Activated CD4-positive, alpha-beta T cell treated with anti-CD3 and anti-CD28 coated beads for 48 hours (primary cell): ENCODE measurements at regions not wholly inside any gene's neighbourhood (a gene's known extent, or its start where the extent isn't known, plus 50 kb on each side); places are given as distances from the start of the nearest gene placed in this dataset.
"Not testable (repeated sequence)": the region's sequence is repeated elsewhere in the genome, so short reads cannot be mapped to it uniquely, and the experiment has no call there.

Experiments
- DNase-seq: peaks from one replicate; pipeline ENCODE4 v3.0.0-alpha.2; 2020

DNA sequence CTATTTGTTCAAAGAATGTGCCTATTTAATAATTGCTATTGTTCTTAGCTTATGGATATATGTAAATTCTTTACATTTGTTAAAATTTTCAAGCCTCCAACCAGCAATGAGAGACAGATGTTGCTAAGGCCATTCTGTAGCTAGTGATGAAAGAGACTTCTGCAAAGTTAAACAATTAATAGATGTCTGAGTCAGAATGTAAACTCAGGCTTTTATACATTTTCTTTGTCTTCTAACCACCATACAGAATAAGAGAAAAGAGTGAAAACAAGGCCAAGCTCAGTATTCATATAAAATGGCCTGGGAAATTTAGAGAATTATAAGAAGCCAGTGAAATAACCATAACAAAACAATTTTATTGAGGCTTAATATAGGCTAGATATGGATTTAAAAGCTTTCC is 1102.3 kb upstream of the SEL1L start:
- no peak for DNase-seq

DNA sequence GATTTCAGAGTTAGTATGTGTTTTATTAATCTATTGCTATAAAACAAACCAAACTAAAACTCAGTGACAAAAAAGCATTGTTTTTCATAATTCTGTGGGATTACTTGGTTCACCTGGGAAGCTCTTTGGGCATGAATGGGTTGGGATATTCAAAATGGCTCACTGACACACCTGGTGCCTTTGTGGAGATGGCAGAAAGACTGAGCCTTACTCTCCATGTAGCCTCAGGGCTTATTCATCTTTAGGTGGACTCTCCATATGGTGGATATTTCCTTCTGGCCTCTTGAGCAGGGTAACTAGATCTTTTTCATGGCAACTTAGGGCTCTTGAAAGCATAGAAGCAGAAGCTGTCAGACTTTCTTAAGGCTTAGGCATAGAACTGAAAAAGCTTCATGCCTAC is 1102.8 kb upstream of the SEL1L start:
- no peak for DNase-seq

DNA sequence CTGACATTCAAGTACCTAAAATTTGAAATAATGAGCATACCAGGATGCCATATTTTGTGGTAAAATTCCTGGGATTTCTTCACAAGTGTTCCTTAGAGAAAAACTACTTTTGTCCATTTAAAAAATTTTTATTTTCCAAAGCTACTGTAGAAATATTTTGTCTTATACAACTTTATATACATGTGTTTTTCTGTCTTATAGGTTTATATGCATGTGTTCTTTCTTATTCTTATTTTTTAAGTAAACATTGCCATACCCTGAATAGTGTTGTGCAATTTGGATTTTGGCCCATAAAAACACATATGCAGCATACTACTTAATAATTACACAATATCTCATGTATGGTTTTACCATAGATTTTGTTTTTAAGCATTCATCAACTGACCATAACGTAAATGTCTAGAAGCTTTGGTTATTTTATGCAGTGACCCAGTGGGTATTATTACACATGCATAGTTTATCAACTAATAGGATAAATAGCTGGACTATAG is 1107.4 kb upstream of the SEL1L start:
- no peak for DNase-seq

GRCh38 chr14:82642425-82642824 is 1108.8 kb upstream of the SEL1L start:
- DNase-seq = peak; percentile 2

GRCh38 chr14:82647088-82647810 is 1113.6 kb upstream of the SEL1L start:
- no peak for DNase-seq

GRCh38 chr14:82655770-82656169 is 1122.1 kb upstream of the SEL1L start:
- no peak for DNase-seq

- no peak for DNase-seq
Measured at GRCh38 chr14:82657186-82657675, 1123.6 kb upstream of the SEL1L start.

- DNase-seq = no peak
Measured at GRCh38 chr14:82661258-82661657, 1127.6 kb upstream of the SEL1L start.

DNA sequence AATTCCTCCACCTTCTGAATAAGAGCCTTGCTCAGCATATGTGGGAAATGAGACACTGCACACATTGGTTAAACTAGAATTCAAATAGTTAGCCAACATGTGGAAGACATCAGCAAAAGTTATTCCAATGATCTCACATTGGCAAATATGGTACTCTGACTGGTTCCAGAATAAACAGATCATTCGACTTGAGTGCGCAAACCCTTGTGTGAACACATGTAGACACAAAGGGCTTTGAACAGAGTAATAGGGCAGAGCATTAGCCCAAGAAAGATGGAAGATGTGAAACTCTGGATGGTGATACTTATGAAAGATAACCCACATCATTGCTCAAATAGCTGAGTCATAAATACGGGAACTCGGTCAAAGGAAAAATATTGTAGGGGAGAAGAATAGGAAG is 1133.4 kb upstream of the SEL1L start:
- no peak for DNase-seq

DNA sequence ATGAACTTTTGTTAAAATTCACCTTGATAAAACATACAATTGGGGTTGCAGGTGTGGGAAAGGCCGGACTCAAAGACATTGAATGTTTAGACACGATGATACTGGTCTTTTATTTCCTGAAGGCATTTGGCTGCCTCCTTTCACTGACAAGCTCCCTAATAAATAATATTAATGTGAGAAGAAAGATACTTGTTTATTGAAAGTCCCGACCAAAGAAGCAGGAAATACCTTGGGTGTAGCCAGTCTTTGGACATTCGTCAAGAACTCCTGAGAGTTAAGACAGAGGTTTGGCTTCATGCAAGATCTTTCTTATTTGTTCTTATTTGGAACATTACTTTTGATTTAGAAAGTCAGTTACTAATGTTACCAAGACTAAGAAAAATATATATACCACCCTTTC is 1133.8 kb upstream of the SEL1L start:
- no peak for DNase-seq

- DNase-seq = no peak
Measured at GRCh38 chr14:82676403-82676802, 1142.8 kb upstream of the SEL1L start.

DNA sequence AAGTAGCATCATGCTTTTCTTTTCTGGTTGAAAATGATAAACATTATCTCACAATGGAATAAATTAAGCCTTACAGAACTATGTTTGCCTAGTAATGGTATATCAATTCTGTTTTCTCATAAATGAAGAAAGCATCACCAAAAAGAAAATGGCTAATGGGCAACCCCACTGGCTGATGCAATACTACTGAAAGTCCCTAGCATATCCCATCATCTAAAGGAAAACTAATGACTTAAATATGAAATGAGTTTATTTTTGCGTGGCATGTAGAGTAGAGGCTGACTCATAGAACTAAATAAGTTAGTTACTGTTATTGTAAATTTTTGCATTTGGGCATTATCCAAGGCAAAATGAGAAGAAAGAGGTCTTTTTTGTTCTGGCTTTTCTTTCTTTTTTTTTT is 1156.3 kb upstream of the SEL1L start:
- DNase-seq = no peak

- DNase-seq = not testable (repeated sequence)
Measured at GRCh38 chr14:82691191-82691590, 1157.5 kb upstream of the SEL1L start.

- DNase-seq = no peak
Measured at GRCh38 chr14:82694820-82695219, 1161.2 kb upstream of the SEL1L start.

DNA sequence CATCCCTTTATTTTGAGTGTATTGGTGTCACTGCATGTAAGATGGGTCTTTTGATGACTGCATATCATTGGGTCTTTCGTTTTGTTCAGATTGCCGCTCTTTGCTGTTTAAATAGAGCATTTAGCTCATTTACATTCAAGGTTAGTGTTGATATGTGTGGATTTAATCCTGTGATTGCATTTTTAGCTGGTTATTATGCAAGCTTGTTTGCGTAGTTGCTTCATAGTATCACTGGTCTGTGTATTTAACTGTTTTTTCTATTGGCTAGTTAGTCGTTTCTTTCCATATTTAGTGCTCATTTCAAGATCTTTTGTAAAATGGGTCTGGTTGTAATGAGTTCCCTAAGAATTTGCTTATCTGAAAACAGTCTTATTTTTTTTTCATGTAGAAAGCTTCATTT is 1170.6 kb upstream of the SEL1L start:
- no peak for DNase-seq

- DNase-seq = peak; percentile 65
Measured at GRCh38 chr14:82710267-82710841, 1176.7 kb upstream of the SEL1L start.

- DNase-seq = no peak
Measured at GRCh38 chr14:82719617-82720016, 1186.0 kb upstream of the SEL1L start.

DNA sequence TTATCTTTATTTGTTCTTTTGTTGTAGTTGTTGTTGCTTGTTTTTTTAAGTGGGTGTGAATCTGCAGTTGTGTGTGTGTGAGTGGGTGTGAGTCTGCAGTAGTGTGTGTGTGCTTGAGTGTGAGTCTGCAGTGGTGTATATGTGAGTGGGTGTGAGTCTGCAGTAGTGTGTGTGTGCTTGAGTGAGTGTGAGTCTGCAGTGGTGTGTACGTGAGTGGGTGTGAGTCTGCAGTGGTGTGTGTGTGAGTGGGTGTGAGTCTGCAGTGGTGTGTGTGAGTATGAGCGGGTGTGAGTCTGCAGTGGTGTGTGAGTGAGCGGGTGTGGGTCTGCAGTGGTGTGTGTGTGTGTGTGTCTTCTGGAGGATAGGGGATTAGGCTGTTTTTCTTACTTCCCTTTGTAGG is 1186.8 kb upstream of the SEL1L start:
- DNase-seq = no peak

- no peak for DNase-seq
Measured at GRCh38 chr14:82720946-82721345, 1187.3 kb upstream of the SEL1L start.

GRCh38 chr14:82724316-82724715 is 1190.7 kb upstream of the SEL1L start:
- no peak for DNase-seq

GRCh38 chr14:82725213-82725612 is 1191.6 kb upstream of the SEL1L start:
- DNase-seq = no peak

- DNase-seq = no peak
Measured at GRCh38 chr14:82731526-82731925, 1197.9 kb upstream of the SEL1L start.

DNA sequence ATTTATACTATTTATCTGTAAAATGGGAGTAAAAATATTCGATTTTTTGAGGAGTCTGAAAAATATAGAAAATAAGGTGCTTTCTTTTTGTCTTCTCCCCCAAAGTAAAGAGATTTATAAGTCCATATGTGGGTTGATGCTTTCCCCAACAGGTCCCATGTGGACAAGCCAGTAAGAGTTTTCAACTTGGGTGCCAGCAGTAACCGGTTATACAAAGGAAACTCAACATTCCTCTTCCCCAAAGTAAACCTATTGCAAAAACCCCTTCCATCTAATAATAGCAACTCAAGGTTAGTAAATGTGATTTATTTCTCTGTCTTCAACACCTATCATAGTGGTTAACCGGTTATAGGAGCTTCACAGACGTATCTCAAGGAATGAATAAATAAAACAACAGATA is 1206.9 kb upstream of the SEL1L start:
- DNase-seq = no peak

- no peak for DNase-seq
Measured at GRCh38 chr14:82755476-82755875, 1221.8 kb upstream of the SEL1L start.

DNA sequence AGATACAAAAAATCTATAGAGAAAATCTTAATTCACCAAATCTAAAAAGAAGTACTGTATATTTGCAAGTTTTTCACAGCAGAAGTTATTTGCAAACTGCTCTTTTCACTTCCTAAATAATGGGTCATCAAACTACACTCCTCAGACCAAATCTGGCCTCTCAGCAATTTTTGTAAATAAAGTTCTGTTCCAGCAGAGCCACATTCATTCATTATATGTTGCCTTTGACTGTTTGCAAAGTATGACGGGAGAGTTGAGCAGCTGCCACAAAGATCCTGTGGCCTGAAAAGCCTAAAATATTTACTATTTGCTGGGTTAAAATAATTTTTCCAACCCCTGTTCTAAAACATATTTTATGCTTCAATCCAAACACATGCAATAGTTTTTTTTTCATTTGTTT is 1222.3 kb upstream of the SEL1L start:
- no peak for DNase-seq
